ENCODE measurements at regions not wholly inside any gene's neighbourhood (a gene's known extent, or its start where the extent isn't known, plus 50 kb on each side); places are given as distances from the start of the nearest gene placed in this dataset.

GRCh38 chr2:48122166-48122565 lies 192.3 kb upstream of the FOXN2 start:
- no peak for DNase-seq (ENCODE audit: low spot score in 2 of 2)
- Histone ChIP-seq H3K27me3 (ENCODE audit: low read depth) (no peaks in the 10 kb centered on the region), H3K36me3 (replicated peaks) (no peaks in the 10 kb centered on the region), H3K4me3 (no peak overlapping the region), H3K9me3 (peaks cover 3% of the 10 kb centered on the region; the same call in 1 of the 2 replicates), H3K4me1 (no peaks in the 10 kb centered on the region)
- in situ Hi-C loops (cut with MboI; ENCODE audit: low sequenced_read_pairs): no loop called here

GRCh38 chr2:48124592-48124991 lies 189.9 kb upstream of the FOXN2 start:
- DNase-seq (ENCODE audit: low spot score in 2 of 2): no peak
- no peaks in the 10 kb centered on the region for H3K36me3 ChIP-seq (replicated peaks)
- H3K9me3 ChIP-seq: no peaks in the 10 kb centered on the region; the same call in 1 of the 2 replicates
- no peaks in the 10 kb centered on the region for H3K27me3 ChIP-seq (ENCODE audit: low read depth)
- in situ Hi-C loops (cut with MboI; ENCODE audit: low sequenced_read_pairs): no loop called here
- H3K4me3 ChIP-seq: no peak overlapping the region
- H3K4me1 ChIP-seq: no peaks in the 10 kb centered on the region

GRCh38 chr2:48126162-48126561 lies 188.3 kb upstream of the FOXN2 start:
- H3K9me3 ChIP-seq: no peaks in the 10 kb centered on the region; the same call in 1 of the 2 replicates
- no peak for DNase-seq (ENCODE audit: low spot score in 2 of 2)
- in situ Hi-C loops (cut with MboI; ENCODE audit: low sequenced_read_pairs): no loop called here

GRCh38 chr2:48127612-48128191 lies 186.8 kb upstream of the FOXN2 start:
- DNase-seq (ENCODE audit: low spot score in 2 of 2): no peak
- no peaks in the 10 kb centered on the region for H3K27me3 ChIP-seq (ENCODE audit: low read depth)
- no peaks in the 10 kb centered on the region; the same call in 1 of the 2 replicates for H3K9me3 ChIP-seq
- H3K4me3 ChIP-seq: no peak overlapping the region
- in situ Hi-C loops (cut with MboI; ENCODE audit: low sequenced_read_pairs): no loop called here
- no peaks in the 10 kb centered on the region for H3K4me1 ChIP-seq
- H3K36me3 ChIP-seq (replicated peaks): no peaks in the 10 kb centered on the region

More at GRCh38 chr2:48126162-48126561, 188.3 kb upstream of the FOXN2 start:
- Histone ChIP-seq H3K27me3 (ENCODE audit: low read depth) (no peaks in the 10 kb centered on the region), H3K4me1 (no peaks in the 10 kb centered on the region), H3K36me3 (replicated peaks) (no peaks in the 10 kb centered on the region), H3K4me3 (no peak overlapping the region)

GRCh38 chr2:48129293-48129950 lies 185.1 kb upstream of the FOXN2 start:
- Histone ChIP-seq H3K4me1 (no peaks in the 10 kb centered on the region), H3K36me3 (replicated peaks) (no peaks in the 10 kb centered on the region), H3K4me3 (no peak overlapping the region), H3K27me3 (ENCODE audit: low read depth) (no peaks in the 10 kb centered on the region), H3K9me3 (no peaks in the 10 kb centered on the region; the same call in 1 of the 2 replicates)
- DNase-seq (ENCODE audit: low spot score in 2 of 2): no peak
- in situ Hi-C loops (cut with MboI; ENCODE audit: low sequenced_read_pairs): no loop called here

GRCh38 chr2:48131539-48132270 lies 182.8 kb upstream of the FOXN2 start:
- Histone ChIP-seq H3K27me3 (ENCODE audit: low read depth) (no peaks in the 10 kb centered on the region), H3K36me3 (replicated peaks) (no peaks in the 10 kb centered on the region), H3K4me3 (no peak overlapping the region), H3K9me3 (no peaks in the 10 kb centered on the region; the same call in 1 of the 2 replicates), H3K4me1 (no peaks in the 10 kb centered on the region)
- no peak for DNase-seq (ENCODE audit: low spot score in 2 of 2)
- in situ Hi-C loops (cut with MboI; ENCODE audit: low sequenced_read_pairs): no loop called here

- H3K4me1 ChIP-seq: no peaks in the 10 kb centered on the region
- no peaks in the 10 kb centered on the region; the same call in 1 of the 2 replicates for H3K9me3 ChIP-seq
- in situ Hi-C loops (cut with MboI; ENCODE audit: low sequenced_read_pairs): no loop called here
- H3K27me3 ChIP-seq (ENCODE audit: low read depth): no peaks in the 10 kb centered on the region
- no peaks in the 10 kb centered on the region for H3K36me3 ChIP-seq (replicated peaks)
- H3K4me3 ChIP-seq: no peak overlapping the region
- DNase-seq (ENCODE audit: low spot score in 2 of 2): no peak
These were observed 182.2 kb upstream of the FOXN2 start for GRCh38 chr2:48132271-48132625.

- in situ Hi-C loops (cut with MboI; ENCODE audit: low sequenced_read_pairs): no loop called here
- Histone ChIP-seq H3K4me3 (no peak overlapping the region), H3K36me3 (replicated peaks) (no peaks in the 10 kb centered on the region), H3K9me3 (no peaks in the 10 kb centered on the region; the same call in 1 of the 2 replicates), H3K4me1 (no peaks in the 10 kb centered on the region), H3K27me3 (ENCODE audit: low read depth) (no peaks in the 10 kb centered on the region)
- DNase-seq (ENCODE audit: low spot score in 2 of 2): no peak
These were observed 179.8 kb upstream of the FOXN2 start for GRCh38 chr2:48134704-48135103.

- in situ Hi-C loops (cut with MboI; ENCODE audit: low sequenced_read_pairs): no loop called here
- Histone ChIP-seq H3K9me3 (no peaks in the 10 kb centered on the region), H3K36me3 (replicated peaks) (no peaks in the 10 kb centered on the region)
These were observed 178.7 kb upstream of the FOXN2 start for GRCh38 chr2:48135797-48136196.

GRCh38 chr2:48137829-48138228 lies 176.7 kb upstream of the FOXN2 start:
- no peaks in the 10 kb centered on the region; the same call in 1 of the 2 replicates for H3K9me3 ChIP-seq
- no peaks in the 10 kb centered on the region; the same call in 1 of the 2 replicates for H3K27me3 ChIP-seq (ENCODE audit: low read depth)
- H3K4me3 ChIP-seq: no peak overlapping the region
- no peak for DNase-seq (ENCODE audit: low spot score in 2 of 2)
- no peaks in the 10 kb centered on the region for H3K4me1 ChIP-seq
- no peaks in the 10 kb centered on the region for H3K36me3 ChIP-seq (replicated peaks)
- in situ Hi-C loops (cut with MboI; ENCODE audit: low sequenced_read_pairs): no loop called here

More at GRCh38 chr2:48135797-48136196, 178.7 kb upstream of the FOXN2 start:
- DNase-seq (ENCODE audit: low spot score in 2 of 2): no peak
- H3K27me3 ChIP-seq (ENCODE audit: low read depth): no peaks in the 10 kb centered on the region
- no peak overlapping the region for H3K4me3 ChIP-seq
- no peaks in the 10 kb centered on the region for H3K4me1 ChIP-seq

- H3K27me3 ChIP-seq (ENCODE audit: low read depth): no peaks in the 10 kb centered on the region; the same call in 1 of the 2 replicates
- no peaks in the 10 kb centered on the region; the same call in 1 of the 2 replicates for H3K9me3 ChIP-seq
- no peaks in the 10 kb centered on the region for H3K4me1 ChIP-seq
- DNase-seq (ENCODE audit: low spot score in 2 of 2): no peak
- in situ Hi-C loops (cut with MboI; ENCODE audit: low sequenced_read_pairs): no loop called here
- H3K4me3 ChIP-seq: no peak overlapping the region
- no peaks in the 10 kb centered on the region for H3K36me3 ChIP-seq (replicated peaks)
These were observed 175.6 kb upstream of the FOXN2 start for GRCh38 chr2:48138898-48139297.

GRCh38 chr2:48140586-48140985 lies 173.9 kb upstream of the FOXN2 start:
- in situ Hi-C loops (cut with MboI; ENCODE audit: low sequenced_read_pairs): no loop called here
- Histone ChIP-seq H3K4me3 (no peak overlapping the region), H3K4me1 (no peaks in the 10 kb centered on the region; the same call in 1 of the 2 replicates), H3K27me3 (ENCODE audit: low read depth) (no peaks in the 10 kb centered on the region; the same call in 1 of the 2 replicates), H3K36me3 (replicated peaks) (no peaks in the 10 kb centered on the region), H3K9me3 (no peaks in the 10 kb centered on the region; the same call in 1 of the 2 replicates)
- DNase-seq (ENCODE audit: low spot score in 2 of 2): no peak

- DNase-seq (ENCODE audit: low spot score in 2 of 2): no peak
- Histone ChIP-seq H3K9me3 (no peaks in the 10 kb centered on the region; the same call in 1 of the 2 replicates), H3K4me1 (no peaks in the 10 kb centered on the region; the same call in 1 of the 2 replicates), H3K27me3 (ENCODE audit: low read depth) (no peaks in the 10 kb centered on the region; the same call in 1 of the 2 replicates), H3K4me3 (no peak overlapping the region), H3K36me3 (replicated peaks) (no peaks in the 10 kb centered on the region)
- in situ Hi-C loops (cut with MboI; ENCODE audit: low sequenced_read_pairs): no loop called here
These were observed 169.7 kb upstream of the FOXN2 start for GRCh38 chr2:48144777-48145176.

Measured in HAP-1 (cell line).